Lung microvascular endothelial cell (primary cell): ENCODE measurements at regions not wholly inside any gene's neighbourhood (a gene's known extent, or its start where the extent isn't known, plus 50 kb on each side); places are given as distances from the start of the nearest gene placed in this dataset.
"Not testable (repeated sequence)": the region's sequence is repeated elsewhere in the genome, so short reads cannot be mapped to it uniquely, and the experiment has no call there.

Experiments
- DNase-seq, 2 donors: peaks; one replicate each; pipeline versions ENCODE4 v3.0.0 to v3.0.0-alpha.2; 2010; ENCODE audit warnings: low read depth in 2 of 2

- no peak for DNase-seq
These were observed 62.6 kb upstream of the EN2 start for GRCh38 chr7:155395176-155395797.

- DNase-seq: no peak
These were observed 61.3 kb upstream of the EN2 start for GRCh38 chr7:155396661-155397060.

GRCh38 chr7:155397758-155398714 is 59.9 kb upstream of the EN2 start:
- DNase-seq: not testable (repeated sequence)

- DNase-seq: no peak
These were observed 59.0 kb upstream of the EN2 start for GRCh38 chr7:155398944-155399343.

- no peak for DNase-seq
These were observed 58.4 kb upstream of the EN2 start for GRCh38 chr7:155399577-155399976.

GRCh38 chr7:155401231-155401630 is 56.7 kb upstream of the EN2 start:
- DNase-seq: no peak

GRCh38 chr7:155401884-155402283 is 56.0 kb upstream of the EN2 start:
- no peak for DNase-seq

GRCh38 chr7:155402941-155403340 is 55.0 kb upstream of the EN2 start:
- DNase-seq: no peak

- DNase-seq: no peak
These were observed 53.0 kb upstream of the EN2 start for GRCh38 chr7:155404976-155405375.

GRCh38 chr7:155405399-155406318 is 52.3 kb upstream of the EN2 start:
- peak in 1 of 2 donors; percentile 6 for DNase-seq

- DNase-seq: no peak
These were observed 50.1 kb upstream of the EN2 start for GRCh38 chr7:155407799-155408198.
